A549 (cell line): ENCODE measurements at regions not wholly inside any gene's neighbourhood (a gene's known extent, or its start where the extent isn't known, plus 50 kb on each side); places are given as distances from the start of the nearest gene placed in this dataset.

Experiments
- ATAC-seq, 2 experiments: fragments of 200-7000 bp in 1 of 2; fragments of >200 bp in 1 of 2; cut with Nextera tagmentation in 1 of 2; cut with Tn5 transposase in 1 of 2; 3 replicates each; pipeline versions ENCODE4 v1.8.0 to v1.9.1; 2018 to 2020; ENCODE audit warnings: mild to moderate bottlenecking in 1 of 2, moderate library complexity in 1 of 2
- CTCF ChIA-PET: fragments of 300-600 bp; sonication (Branson Sonifier 250); formaldehyde crosslinking; extraction: SDS; loops from one replicate; lab custom pipeline; 2021; ENCODE audit warnings: antibody characterized with exemption, inconsistent platforms; lab: Yijun Ruan, JAX
- POLR2A ChIA-PET: fragments of 350-600 bp; formaldehyde crosslinking; extraction: SDS; loops from one replicate; lab custom pipeline; 2021; ENCODE audit warnings: antibody characterized with exemption, inconsistent platforms; lab: Yijun Ruan, JAX
- DNase-seq, 2 experiments: peaks; one replicate each; pipeline versions ENCODE4 v3.0.0 to v3.0.0-alpha.2; 2011 to 2016; ENCODE audit warnings: low read depth in 1 of 2, low spot score in 1 of 2
- FAIRE-seq: peaks from 2 replicates; lab custom pipeline; 2011; peaks lifted over from hg19 to GRCh38; lab: Jason Lieb, UNC
- H3K27ac ChIP-seq, 2 experiments: fragments of >200 bp; sonication (Bioruptor Twin); formaldehyde crosslinking; 3 replicates each; pipeline ENCODE4 v1.5.1; 2016 to 2017
- H3K4me1 ChIP-seq: fragments of >200 bp; sonication (Bioruptor Twin); formaldehyde crosslinking; 3 replicates; pipeline ENCODE4 v1.6.1; 2016
- H3K4me2 ChIP-seq: fragments of >200 bp; sonication (Bioruptor Twin); formaldehyde crosslinking; 3 replicates; pipeline ENCODE4 v1.6.1; 2016
- H3K4me3 ChIP-seq: fragments of >200 bp; sonication (Bioruptor Twin); formaldehyde crosslinking; 3 replicates; pipeline ENCODE4 v1.5.1; 2016
- H3K9me3 ChIP-seq: fragments of >200 bp; sonication (Bioruptor Twin); formaldehyde crosslinking; 3 replicates; pipeline ENCODE4 v1.6.1; 2016
- CHD2 ChIP-seq: fragments of 150-350 bp; IDR thresholded peaks from 2 replicates; pipeline ENCODE4 v1.6.1; 2014; ENCODE audit warnings: low read length; ENCODE audit not compliant: partially characterized antibody
- CTCF ChIP-seq: fragments of >200 bp; sonication (Bioruptor Twin); formaldehyde crosslinking; IDR thresholded peaks from 3 replicates; pipeline ENCODE4 v1.5.1; 2016
- FOSL2 ChIP-seq, 2 experiments: fragments of 450-650 bp in 1 of 2; fragments of >200 bp in 1 of 2; sonication (Bioruptor Twin) in 1 of 2; formaldehyde crosslinking; IDR thresholded peaks; 2 replicates each; pipeline versions ENCODE4 v1.5.0 to v1.6.1; 2016 to 2020; ENCODE audit warnings: mild to moderate bottlenecking in 1 of 2, moderate library complexity in 1 of 2
- HOXB5 ChIP-seq: fragments of 250-450 bp; sonication (Bioruptor Pico); IDR thresholded peaks from 2 replicates; pipeline ENCODE4 v1.5.0; 2020; ENCODE audit warnings: mild to moderate bottlenecking, moderate library complexity
- KDM1A ChIP-seq: fragments of 200-600 bp; sonication (generic); IDR thresholded peaks from 2 replicates; pipeline ENCODE4 v1.6.1; 2016; ENCODE audit warnings: low read depth, mild to moderate bottlenecking
- KDM5A ChIP-seq: fragments of 200-600 bp; sonication (generic); IDR thresholded peaks from 2 replicates; pipeline ENCODE4 v1.6.1; 2016; ENCODE audit warnings: antibody characterized with exemption, mild to moderate bottlenecking
- MAZ ChIP-seq: fragments of 150-350 bp; IDR thresholded peaks from 2 replicates; pipeline ENCODE4 v1.6.1; 2014; ENCODE audit warnings: antibody characterized with exemption, low read depth, low read length, borderline replicate concordance
- MYC ChIP-seq: IDR thresholded peaks from 2 replicates; pipeline ENCODE4 v1.6.1; 2012; ENCODE audit warnings: mild to moderate bottlenecking, inconsistent platforms, low read length, improper control_type of control experiment, borderline replicate concordance
- NFE2L2 ChIP-seq: fragments of 150-350 bp; conservative IDR thresholded peaks from 2 replicates; pipeline ENCODE4 v1.6.1; 2014; ENCODE audit warnings: low read length
- NPAS2 ChIP-seq: fragments of 250-450 bp; sonication (Bioruptor Pico); IDR thresholded peaks from 2 replicates; pipeline ENCODE4 v1.8.0; 2022; ENCODE audit warnings: mild to moderate bottlenecking, moderate library complexity, borderline replicate concordance
- REST ChIP-seq: fragments of 200-600 bp; sonication (generic); IDR thresholded peaks from 2 replicates; pipeline ENCODE4 v1.6.1; 2016; ENCODE audit warnings: antibody characterized with exemption, mild to moderate bottlenecking, moderate library complexity
- RFX5 ChIP-seq: fragments of 450-650 bp; IDR thresholded peaks from 2 replicates; pipeline ENCODE4 v1.7.1; 2014; ENCODE audit warnings: antibody characterized with exemption, mild to moderate bottlenecking, moderate library complexity
- SMC3 ChIP-seq: fragments of >200 bp; sonication (Bioruptor Twin); formaldehyde crosslinking; IDR thresholded peaks from 3 replicates; pipeline ENCODE4 v1.6.1; 2018; ENCODE audit warnings: inconsistent platforms
- ZC3H11A ChIP-seq: fragments of 450-650 bp; IDR thresholded peaks from 2 replicates; pipeline ENCODE4 v1.6.1; 2014; ENCODE audit warnings: antibody characterized with exemption, mild to moderate bottlenecking
- WGBS: methylation state at CpG from one replicate; pipeline ENCODE4 v1.1.6; 2017; ENCODE audit errors: missing lambda C conversion rate; 5-methylcytosine and 5-hydroxymethylcytosine counted together
- TF ChIP-seq, protein P1 (sequence below): fragments of >200 bp; sonication (Bioruptor Twin); formaldehyde crosslinking; IDR thresholded peaks from 3 replicates; pipeline ENCODE4 v1.6.1; 2016
- TF ChIP-seq, protein P2 (sequence below): fragments of 250-450 bp; sonication (Bioruptor Pico); IDR thresholded peaks from 2 replicates; pipeline ENCODE4 v1.5.0; 2021; ENCODE audit warnings: mild to moderate bottlenecking, moderate library complexity, borderline replicate concordance
- TF ChIP-seq, protein P3 (sequence below): fragments of 150-350 bp; IDR thresholded peaks from 2 replicates; pipeline ENCODE4 v1.6.1; 2014; ENCODE audit warnings: low read depth, mild to moderate bottlenecking, low read length

- no peak for ATAC-seq
- Histone ChIP-seq H3K27ac (no peak overlapping the region), H3K4me3 (no peak overlapping the region), H3K4me1 (no peaks in the 10 kb centered on the region), H3K9me3 (no peaks in the 10 kb centered on the region), H3K4me2 (no peak overlapping the region)
- WGBS, result 34% methylated on average over 7 of the region's 7 CpGs
- TF ChIP-seq RFX5, result no peak
- POLR2A ChIA-PET, result no interaction called here
- no peak for FAIRE-seq
- DNase-seq, result no peak
- CTCF ChIA-PET, result no interaction called here
Observed at GRCh38 chr3:182390421-182390820, 402.9 kb upstream of the ATP11B start.

GRCh38 chr3:182392182-182392937 lies 400.9 kb upstream of the ATP11B start:
- no peaks in the 10 kb centered on the region for H3K4me1 ChIP-seq
- no peak for FAIRE-seq
- H3K4me2 ChIP-seq, result no peak overlapping the region
- CTCF ChIA-PET, result no interaction called here
- TF ChIP-seq REST (no peak), HOXB5 (CRISPR knock-in tag) (no peak), KDM5A (no peak), SMC3 (no peak)
- TF ChIP-seq, all 56 proteins: peak for 0
- Histone ChIP-seq H3K27ac (no peak overlapping the region), H3K9me3 (no peaks in the 10 kb centered on the region), H3K4me3 (no peak overlapping the region)
- 36% methylated on average over 4 of the region's 4 CpGs for WGBS
- POLR2A ChIA-PET, result no interaction called here
- DNase-seq (no peak), ATAC-seq (no peak)

DNA sequence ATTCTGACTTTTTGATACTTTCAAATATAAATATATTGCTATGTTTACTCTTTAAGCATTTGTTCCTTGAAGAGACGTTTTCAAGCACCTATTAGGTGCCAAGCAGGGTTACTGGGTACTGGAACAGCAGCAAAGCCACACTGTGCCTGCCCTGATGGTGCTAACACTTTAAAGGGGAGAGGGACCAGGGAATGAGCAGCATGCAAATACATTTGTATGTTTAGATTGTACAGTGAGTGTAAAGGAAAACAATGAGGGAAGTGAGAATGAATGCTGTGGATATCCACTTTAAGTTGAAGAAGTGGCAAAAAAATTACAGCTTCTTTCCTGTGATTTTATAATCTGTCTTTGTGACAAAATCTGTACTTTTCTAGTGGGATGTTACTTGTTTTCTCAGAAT lies 400.2 kb upstream of the ATP11B start:
- ATAC-seq, result no peak
- Histone ChIP-seq H3K27ac (no peak overlapping the region), H3K9me3 (no peaks in the 10 kb centered on the region), H3K4me1 (no peaks in the 10 kb centered on the region), H3K4me3 (no peak overlapping the region), H3K4me2 (no peak overlapping the region)
- no peak for DNase-seq
- WGBS, result 0% methylated on average over 1 of the region's 1 CpG
- no peak for FAIRE-seq
- CTCF ChIA-PET, result interaction anchor here (0.5 kb wide), 1 partner anchor 790 kb away, joined by 3 read pairs; no protein-coding TSS in a partner anchor
- POLR2A ChIA-PET, result no interaction called here
- TF ChIP-seq MAZ (no peak), REST (no peak), NFE2L2 (no peak), CTCF (no peak), CHD2 (no peak), NPAS2 (CRISPR knock-in tag) (no peak), KDM1A (no peak), FOSL2 (IDR thresholded peaks at IDR 0.05) (no peak), FOSL2 (CRISPR knock-in tag; IDR thresholded peaks at IDR 0.05) (no peak), ZC3H11A (no peak), MYC (no peak)
- TF ChIP-seq, protein P1, sequence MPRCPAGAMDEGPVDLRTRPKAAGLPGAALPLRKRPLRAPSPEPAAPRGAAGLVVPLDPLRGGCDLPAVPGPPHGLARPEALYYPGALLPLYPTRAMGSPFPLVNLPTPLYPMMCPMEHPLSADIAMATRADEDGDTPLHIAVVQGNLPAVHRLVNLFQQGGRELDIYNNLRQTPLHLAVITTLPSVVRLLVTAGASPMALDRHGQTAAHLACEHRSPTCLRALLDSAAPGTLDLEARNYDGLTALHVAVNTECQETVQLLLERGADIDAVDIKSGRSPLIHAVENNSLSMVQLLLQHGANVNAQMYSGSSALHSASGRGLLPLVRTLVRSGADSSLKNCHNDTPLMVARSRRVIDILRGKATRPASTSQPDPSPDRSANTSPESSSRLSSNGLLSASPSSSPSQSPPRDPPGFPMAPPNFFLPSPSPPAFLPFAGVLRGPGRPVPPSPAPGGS, result no peak
- TF ChIP-seq, protein P2, sequence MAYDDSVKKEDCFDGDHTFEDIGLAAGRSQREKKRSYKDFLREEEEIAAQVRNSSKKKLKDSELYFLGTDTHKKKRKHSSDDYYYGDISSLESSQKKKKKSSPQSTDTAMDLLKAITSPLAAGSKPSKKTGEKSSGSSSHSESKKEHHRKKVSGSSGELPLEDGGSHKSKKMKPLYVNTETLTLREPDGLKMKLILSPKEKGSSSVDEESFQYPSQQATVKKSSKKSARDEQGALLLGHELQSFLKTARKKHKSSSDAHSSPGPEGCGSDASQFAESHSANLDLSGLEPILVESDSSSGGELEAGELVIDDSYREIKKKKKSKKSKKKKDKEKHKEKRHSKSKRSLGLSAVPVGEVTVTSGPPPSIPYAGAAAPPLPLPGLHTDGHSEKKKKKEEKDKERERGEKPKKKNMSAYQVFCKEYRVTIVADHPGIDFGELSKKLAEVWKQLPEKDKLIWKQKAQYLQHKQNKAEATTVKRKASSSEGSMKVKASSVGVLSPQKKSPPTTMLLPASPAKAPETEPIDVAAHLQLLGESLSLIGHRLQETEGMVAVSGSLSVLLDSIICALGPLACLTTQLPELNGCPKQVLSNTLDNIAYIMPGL (CRISPR knock-in tag), result no peak
- TF ChIP-seq, protein P3, sequence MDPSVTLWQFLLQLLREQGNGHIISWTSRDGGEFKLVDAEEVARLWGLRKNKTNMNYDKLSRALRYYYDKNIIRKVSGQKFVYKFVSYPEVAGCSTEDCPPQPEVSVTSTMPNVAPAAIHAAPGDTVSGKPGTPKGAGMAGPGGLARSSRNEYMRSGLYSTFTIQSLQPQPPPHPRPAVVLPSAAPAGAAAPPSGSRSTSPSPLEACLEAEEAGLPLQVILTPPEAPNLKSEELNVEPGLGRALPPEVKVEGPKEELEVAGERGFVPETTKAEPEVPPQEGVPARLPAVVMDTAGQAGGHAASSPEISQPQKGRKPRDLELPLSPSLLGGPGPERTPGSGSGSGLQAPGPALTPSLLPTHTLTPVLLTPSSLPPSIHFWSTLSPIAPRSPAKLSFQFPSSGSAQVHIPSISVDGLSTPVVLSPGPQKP, result no peak
